Gastroesophageal sphincter (tissue), 4 donors: ENCODE measurements at regions not wholly inside any gene's neighbourhood (a gene's known extent, or its start where the extent isn't known, plus 50 kb on each side); places are given as distances from the start of the nearest gene placed in this dataset.
"Not testable (repeated sequence)": the region's sequence is repeated elsewhere in the genome, so short reads cannot be mapped to it uniquely, and the experiment has no call there.

Experiments
- ATAC-seq: fragments of 150-250 bp; one replicate; pipeline ENCODE4 v1.9.1; 2016; ENCODE audit warnings: mild to moderate bottlenecking, moderate library complexity
- H3K27ac ChIP-seq, 4 donors: fragments of 200-600 bp; sonication (generic) in 3 of 4; 1 replicate in 3 of 4; 2 replicates in 1 of 4; pipeline ENCODE4 v1.5.1; 2016 to 2019
- H3K27me3 ChIP-seq: fragments of 200-600 bp; sonication (generic); one replicate; pipeline ENCODE4 v1.5.1; 2019
- H3K36me3 ChIP-seq, 2 donors: fragments of 200-600 bp; sonication (generic); one replicate each; pipeline ENCODE4 v1.5.1; 2019; ENCODE audit warnings: control low read depth in 1 of 2
- H3K4me1 ChIP-seq, 3 donors: fragments of 200-600 bp; sonication (generic); 1 replicate in 2 of 3; 2 replicates in 1 of 3; pipeline ENCODE4 v1.5.1; 2016 to 2019; ENCODE audit warnings: control low read depth in 2 of 3
- H3K4me3 ChIP-seq, 2 donors: fragments of 200-600 bp; sonication (generic); one replicate each; pipeline ENCODE4 v1.5.1; 2019; ENCODE audit warnings: mild to moderate bottlenecking in 1 of 2, moderate library complexity in 1 of 2
- H3K9me3 ChIP-seq, 3 donors: fragments of 200-600 bp; sonication (generic); one replicate each; pipeline ENCODE4 v1.5.1; 2017 to 2019; ENCODE audit warnings: control low read depth in 2 of 3
- EP300 ChIP-seq: sonication (generic); formaldehyde crosslinking; IDR thresholded peaks from one replicate; pipeline ENCODE4 v1.6.1; 2017; ENCODE audit warnings: antibody characterized with exemption, mild to moderate bottlenecking
- POLR2A ChIP-seq, 2 donors: fragments of 450-650 bp; IDR thresholded peaks; one replicate each; pipeline ENCODE4 v1.6.1; 2017; ENCODE audit warnings: antibody characterized with exemption in 2 of 2, mild to moderate bottlenecking in 2 of 2, moderate library complexity in 1 of 2
- POLR2AphosphoS5 ChIP-seq: sonication (generic); formaldehyde crosslinking; IDR thresholded peaks from one replicate; pipeline ENCODE4 v1.6.1; 2017; ENCODE audit warnings: antibody characterized with exemption
- WGBS, 2 donors: methylation state at CpG; one replicate each; pipeline ENCODE4 v1.1.5; 2018; ENCODE audit warnings: low coverage in 1 of 2; 5-methylcytosine and 5-hydroxymethylcytosine counted together
- TF ChIP-seq, protein P1 (sequence below), 4 experiments: fragments of 200-600 bp in 2 of 4; fragments of 450-650 bp in 2 of 4; sonication (generic) in 1 of 4; IDR thresholded peaks; one replicate each; pipeline ENCODE4 v1.5.1; 2017 to 2019; ENCODE audit warnings: antibody characterized with exemption in 4 of 4, mild to moderate bottlenecking in 2 of 4, moderate library complexity in 2 of 4

- TF ChIP-seq EP300 = no peak
- TF ChIP-seq, protein P1, sequence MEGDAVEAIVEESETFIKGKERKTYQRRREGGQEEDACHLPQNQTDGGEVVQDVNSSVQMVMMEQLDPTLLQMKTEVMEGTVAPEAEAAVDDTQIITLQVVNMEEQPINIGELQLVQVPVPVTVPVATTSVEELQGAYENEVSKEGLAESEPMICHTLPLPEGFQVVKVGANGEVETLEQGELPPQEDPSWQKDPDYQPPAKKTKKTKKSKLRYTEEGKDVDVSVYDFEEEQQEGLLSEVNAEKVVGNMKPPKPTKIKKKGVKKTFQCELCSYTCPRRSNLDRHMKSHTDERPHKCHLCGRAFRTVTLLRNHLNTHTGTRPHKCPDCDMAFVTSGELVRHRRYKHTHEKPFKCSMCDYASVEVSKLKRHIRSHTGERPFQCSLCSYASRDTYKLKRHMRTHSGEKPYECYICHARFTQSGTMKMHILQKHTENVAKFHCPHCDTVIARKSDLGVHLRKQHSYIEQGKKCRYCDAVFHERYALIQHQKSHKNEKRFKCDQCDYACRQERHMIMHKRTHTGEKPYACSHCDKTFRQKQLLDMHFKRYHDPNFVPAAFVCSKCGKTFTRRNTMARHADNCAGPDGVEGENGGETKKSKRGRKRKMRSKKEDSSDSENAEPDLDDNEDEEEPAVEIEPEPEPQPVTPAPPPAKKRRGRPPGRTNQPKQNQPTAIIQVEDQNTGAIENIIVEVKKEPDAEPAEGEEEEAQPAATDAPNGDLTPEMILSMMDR (IDR thresholded peaks at IDR 0.05) = no peak
- no peak for TF ChIP-seq POLR2A (IDR thresholded peaks at IDR 0.05)
- TF ChIP-seq POLR2AphosphoS5 = no peak
Measured at GRCh38 chr1:103274886-103275285, 166.6 kb upstream of the COL11A1 start.

DNA sequence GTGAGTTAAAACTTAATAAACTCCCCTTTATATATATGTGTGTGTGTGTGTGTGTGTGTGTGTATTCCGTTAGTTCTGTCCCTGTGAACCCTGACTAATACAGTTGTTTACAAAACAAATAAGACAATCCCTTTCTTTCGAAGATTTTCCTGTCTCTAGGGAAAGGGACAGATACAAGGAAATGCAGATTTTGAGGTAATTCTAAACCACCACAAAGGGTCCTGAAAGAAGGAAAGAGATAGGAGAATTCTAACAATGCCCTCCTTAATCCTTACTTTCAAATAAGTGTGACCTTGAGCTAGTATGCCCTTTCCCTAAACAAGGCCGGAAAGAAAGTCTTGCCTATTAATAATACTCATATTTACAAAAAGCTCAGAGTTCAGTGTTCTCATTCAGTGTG is 164.8 kb upstream of the COL11A1 start:
- 80% methylated on average over 3 of the region's 3 CpGs; no CpG with 5 or more reads in 1 of the 2 donors for WGBS, 2 donors
- Histone ChIP-seq H3K4me3 (no peak overlapping the region), H3K36me3 (no peaks in the 10 kb centered on the region), H3K27ac (no peak overlapping the region), H3K4me1 (no peaks in the 10 kb centered on the region), H3K9me3 (no peaks in the 10 kb centered on the region), H3K27me3 (no peaks in the 10 kb centered on the region)
- no peak for ATAC-seq
- no peak for TF ChIP-seq EP300
- no peak for TF ChIP-seq POLR2AphosphoS5
- TF ChIP-seq POLR2A (IDR thresholded peaks at IDR 0.05) = no peak
- TF ChIP-seq, protein P1 (IDR thresholded peaks at IDR 0.05) = no peak

More at GRCh38 chr1:103274886-103275285, 166.6 kb upstream of the COL11A1 start:
- Histone ChIP-seq H3K36me3 (no peaks in the 10 kb centered on the region), H3K4me3 (no peak overlapping the region), H3K27me3 (no peaks in the 10 kb centered on the region), H3K9me3 (no peaks in the 10 kb centered on the region), H3K27ac (no peak overlapping the region), H3K4me1 (no peaks in the 10 kb centered on the region)
- ATAC-seq = no peak

- no CpG with 5 or more reads among the region's 1 CpG for WGBS, 2 donors
- not testable (repeated sequence) for H3K4me1 ChIP-seq, H3K27me3 ChIP-seq, H3K9me3 ChIP-seq, ATAC-seq, H3K36me3 ChIP-seq, H3K4me3 ChIP-seq, H3K27ac ChIP-seq
Measured at GRCh38 chr1:103271471-103271870, 163.1 kb upstream of the COL11A1 start.

GRCh38 chr1:103267893-103268292 is 159.6 kb upstream of the COL11A1 start:
- Histone ChIP-seq H3K27me3 (no peaks in the 10 kb centered on the region), H3K27ac (no peak overlapping the region), H3K4me1 (no peaks in the 10 kb centered on the region), H3K4me3 (no peak overlapping the region), H3K36me3 (no peaks in the 10 kb centered on the region), H3K9me3 (no peaks in the 10 kb centered on the region)
- TF ChIP-seq, protein P1 (IDR thresholded peaks at IDR 0.05) = no peak
- no peak for TF ChIP-seq POLR2A (IDR thresholded peaks at IDR 0.05)
- no peak for TF ChIP-seq POLR2AphosphoS5
- no peak for TF ChIP-seq EP300
- ATAC-seq = no peak
- WGBS, 2 donors = 100% methylated on average over 1 of the region's 1 CpG; no CpG with 5 or more reads in 1 of the 2 donors

GRCh38 chr1:103267266-103267665 is 158.9 kb upstream of the COL11A1 start:
- no peak for ATAC-seq
- Histone ChIP-seq H3K9me3 (no peaks in the 10 kb centered on the region), H3K4me1 (no peaks in the 10 kb centered on the region), H3K27me3 (no peaks in the 10 kb centered on the region), H3K27ac (no peak overlapping the region), H3K4me3 (no peak overlapping the region), H3K36me3 (no peaks in the 10 kb centered on the region)
- 43 to 75% methylated on average over 1 of the region's 1 CpG for WGBS, 2 donors
- TF ChIP-seq POLR2A (IDR thresholded peaks at IDR 0.05) (no peak), POLR2AphosphoS5 (no peak), EP300 (no peak)
- TF ChIP-seq, protein P1 (IDR thresholded peaks at IDR 0.05) = no peak

GRCh38 chr1:103266036-103266435 is 157.7 kb upstream of the COL11A1 start:
- TF ChIP-seq, protein P1 (IDR thresholded peaks at IDR 0.05) = no peak
- TF ChIP-seq POLR2A (IDR thresholded peaks at IDR 0.05) = no peak
- TF ChIP-seq EP300 = no peak
- no peak for TF ChIP-seq POLR2AphosphoS5
- Histone ChIP-seq H3K36me3 (no peaks in the 10 kb centered on the region), H3K4me1 (no peaks in the 10 kb centered on the region), H3K9me3 (no peaks in the 10 kb centered on the region), H3K27ac (no peak overlapping the region), H3K4me3 (no peak overlapping the region), H3K27me3 (no peaks in the 10 kb centered on the region)
- no peak for ATAC-seq
